Activated CD8-positive, alpha-beta memory T cell treated with anti-CD3 and anti-CD28 coated beads for 36 hours (primary cell): ENCODE measurements at regions not wholly inside any gene's neighbourhood (a gene's known extent, or its start where the extent isn't known, plus 50 kb on each side); places are given as distances from the start of the nearest gene placed in this dataset.

Source experiments
- CTCF ChIA-PET: fragments of 350-600 bp; sonication (Branson Sonifier 250); formaldehyde crosslinking; loops from one replicate; lab custom pipeline; 2021; ENCODE audit warnings: antibody characterized with exemption; lab: Charles Lee
- POLR2A ChIA-PET: fragments of 350-600 bp; sonication (Branson Sonifier 250); formaldehyde crosslinking; loops from one replicate; lab custom pipeline; 2021; ENCODE audit warnings: antibody characterized with exemption; lab: Charles Lee

DNA sequence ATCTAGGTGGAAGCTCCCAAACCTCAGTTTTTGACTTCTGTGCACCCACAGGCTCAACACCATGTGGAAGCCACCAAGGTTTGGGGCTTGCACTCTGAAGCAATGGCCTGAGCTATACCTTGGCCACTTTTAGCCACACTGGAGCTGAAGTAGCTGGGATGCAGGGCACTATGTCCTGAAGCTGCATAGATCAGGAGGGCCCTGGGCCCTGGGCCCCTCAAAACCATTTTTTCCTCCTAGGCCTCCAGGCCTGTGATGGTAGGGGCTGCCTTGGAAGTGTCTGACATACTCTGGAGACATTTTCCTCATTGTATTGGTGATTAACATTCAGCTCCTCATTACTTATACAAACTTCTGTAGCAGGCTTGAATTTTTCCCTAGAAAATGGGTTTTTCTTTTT lies 273.7 kb downstream of the FGF9 start:
- ChIA-PET CTCF (no interaction called here), POLR2A (no interaction called here)

DNA sequence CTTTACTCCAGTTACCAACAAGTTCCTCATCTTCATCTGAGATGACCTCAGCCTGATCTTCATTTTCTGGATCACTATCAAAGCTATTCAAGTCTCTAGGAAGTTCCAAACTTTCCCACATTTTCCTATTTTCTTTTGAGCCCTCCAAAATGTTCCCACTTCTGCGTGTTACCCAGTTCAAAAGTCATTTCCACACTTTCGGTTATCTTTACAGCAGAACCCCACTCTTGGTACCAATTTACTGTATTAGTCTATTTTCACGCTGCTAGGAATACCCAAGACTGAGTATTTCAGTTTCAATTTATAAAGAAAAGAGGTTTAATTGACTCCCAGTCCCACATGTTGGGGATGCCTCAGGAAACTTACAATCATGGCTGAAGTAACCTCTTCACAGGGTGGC lies 274.3 kb downstream of the FGF9 start:
- CTCF ChIA-PET, result no interaction called here
- POLR2A ChIA-PET, result no interaction called here

- ChIA-PET POLR2A (no interaction called here), CTCF (no interaction called here)
These were observed 276.1 kb downstream of the FGF9 start for GRCh38 chr13:21946964-21947363.

DNA sequence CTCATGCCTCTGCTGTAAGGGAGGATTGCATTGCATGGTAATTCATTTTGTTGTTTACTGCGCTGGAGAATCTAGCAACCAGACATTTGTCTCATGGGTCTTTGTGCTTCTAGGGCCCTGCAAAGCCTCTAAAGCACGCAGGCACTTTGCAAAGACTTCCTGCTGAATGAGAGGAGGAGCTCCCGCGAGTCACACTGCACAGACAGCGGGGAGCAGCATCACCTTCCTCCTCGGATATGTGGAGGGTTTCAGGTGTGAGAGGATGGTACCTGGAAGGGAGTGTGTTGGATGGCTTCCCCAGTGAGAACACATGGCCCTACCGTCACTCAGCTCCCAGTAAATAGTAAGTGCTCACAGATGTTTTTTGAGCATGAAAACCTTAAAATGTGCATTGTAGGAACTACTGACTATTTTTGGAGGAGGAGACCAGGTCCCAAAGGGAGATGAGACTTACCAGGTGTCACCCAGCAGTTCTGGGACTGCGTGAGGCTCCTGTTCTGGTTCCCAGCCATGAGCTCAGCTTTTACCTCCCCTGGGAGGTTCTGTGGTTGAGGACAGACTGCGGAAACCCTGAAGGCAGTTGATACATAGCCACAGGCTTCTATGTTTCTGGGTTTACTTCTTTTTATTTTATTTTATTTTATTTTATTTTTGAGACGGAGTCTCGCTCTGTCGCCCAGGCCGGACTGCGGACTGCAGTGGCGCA lies 278.0 kb downstream of the FGF9 start:
- CTCF ChIA-PET, result no interaction called here
- POLR2A ChIA-PET, result no interaction called here

GRCh38 chr13:21949818-21950429 lies 279.1 kb downstream of the FGF9 start:
- ChIA-PET POLR2A (no interaction called here), CTCF (no interaction called here)

GRCh38 chr13:21956666-21957065 lies 285.8 kb downstream of the FGF9 start:
- CTCF ChIA-PET, result interaction anchor here (0.7 kb wide), 1 partner anchor 112 kb away, joined by 3 read pairs; no protein-coding TSS in a partner anchor
- POLR2A ChIA-PET, result interaction anchor here (0.6 kb wide), 1 partner anchor 899 kb away, joined by 5 read pairs; no protein-coding TSS in a partner anchor

GRCh38 chr13:21957833-21958232 lies 287.0 kb downstream of the FGF9 start:
- ChIA-PET POLR2A (no interaction called here), CTCF (no interaction called here)

DNA sequence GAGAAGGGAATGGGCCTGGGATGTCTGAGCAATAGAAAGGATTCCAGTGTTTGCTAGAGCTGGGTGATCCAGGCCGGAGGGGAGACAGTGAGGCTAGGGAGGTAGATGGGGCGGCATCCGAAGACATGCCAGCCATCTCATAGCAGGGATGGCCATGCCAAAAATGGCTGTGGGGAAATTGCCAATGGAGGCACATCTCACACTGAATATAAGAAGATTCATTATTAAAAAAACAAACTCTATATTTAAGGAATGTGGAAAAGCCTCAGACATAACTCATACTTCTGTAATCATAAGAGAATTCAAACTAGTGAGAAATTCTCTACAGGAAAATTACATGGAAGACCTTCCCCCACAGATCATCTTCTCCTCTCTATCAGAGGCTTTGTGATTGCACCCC lies 289.2 kb downstream of the FGF9 start:
- CTCF ChIA-PET, result no interaction called here
- POLR2A ChIA-PET, result no interaction called here

- ChIA-PET CTCF (no interaction called here), POLR2A (no interaction called here)
These were observed 293.8 kb downstream of the FGF9 start for GRCh38 chr13:21964686-21965085.

- POLR2A ChIA-PET, result no interaction called here
- CTCF ChIA-PET, result no interaction called here
These were observed 294.2 kb downstream of the FGF9 start for GRCh38 chr13:21965095-21965494.

- ChIA-PET POLR2A (no interaction called here), CTCF (no interaction called here)
These were observed 295.1 kb downstream of the FGF9 start for GRCh38 chr13:21966014-21966413.

- POLR2A ChIA-PET, result no interaction called here
These were observed 297.0 kb downstream of the FGF9 start for GRCh38 chr13:21967871-21968270.

GRCh38 chr13:21970172-21970571 lies 299.3 kb downstream of the FGF9 start:
- POLR2A ChIA-PET, result interaction anchor here (0.6 kb wide), 1 partner anchor 578 kb away, joined by 8 read pairs; no protein-coding TSS in a partner anchor
- CTCF ChIA-PET, result no interaction called here

More at GRCh38 chr13:21967871-21968270, 297.0 kb downstream of the FGF9 start:
- CTCF ChIA-PET, result interaction anchor here (0.7 kb wide), 1 partner anchor 313 kb away, joined by 3 read pairs; no protein-coding TSS in a partner anchor

GRCh38 chr13:21970918-21971317 lies 300.0 kb downstream of the FGF9 start:
- CTCF ChIA-PET, result no interaction called here

GRCh38 chr13:21971662-21972621 lies 301.1 kb downstream of the FGF9 start:
- CTCF ChIA-PET, result no interaction called here
- POLR2A ChIA-PET, result no interaction called here

More at GRCh38 chr13:21970918-21971317, 300.0 kb downstream of the FGF9 start:
- POLR2A ChIA-PET, result no interaction called here

GRCh38 chr13:21973437-21974125 lies 302.7 kb downstream of the FGF9 start:
- ChIA-PET POLR2A (no interaction called here), CTCF (no interaction called here)

- ChIA-PET CTCF (no interaction called here), POLR2A (no interaction called here)
These were observed 303.9 kb downstream of the FGF9 start for GRCh38 chr13:21974741-21975140.

- ChIA-PET POLR2A (no interaction called here), CTCF (no interaction called here)
These were observed 305.3 kb downstream of the FGF9 start for GRCh38 chr13:21976159-21976558.

DNA sequence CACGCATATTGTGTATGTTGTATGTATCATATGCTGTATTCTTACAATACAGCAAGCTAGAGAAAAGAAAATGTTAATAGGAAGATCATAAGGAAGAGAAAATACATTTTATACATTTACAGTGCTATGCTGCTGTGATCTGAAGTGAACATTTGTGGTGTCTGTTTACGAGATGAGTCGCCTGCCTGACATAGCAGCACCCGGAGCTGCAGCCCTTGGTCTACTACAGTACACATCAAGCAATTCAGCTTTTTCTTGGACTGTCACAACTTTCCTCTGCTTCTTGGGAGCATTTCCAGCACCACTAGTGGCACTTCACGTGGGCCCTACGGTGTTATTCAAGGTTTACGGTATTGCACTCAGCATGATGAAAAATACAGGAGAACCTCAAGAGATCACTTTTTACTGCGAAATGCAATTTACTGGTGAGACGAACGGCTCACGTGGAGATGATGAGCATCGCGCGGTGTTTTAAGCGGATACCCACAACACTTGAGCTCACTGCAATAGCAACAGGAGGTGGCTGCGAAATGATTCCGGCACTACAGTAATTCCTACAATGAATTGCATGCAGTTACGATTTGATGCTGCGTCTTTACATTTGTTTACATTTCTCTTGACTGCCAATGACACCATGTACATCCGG lies 308.4 kb downstream of the FGF9 start:
- CTCF ChIA-PET, result no interaction called here
- POLR2A ChIA-PET, result no interaction called here
